ENCODE measurements at regions not wholly inside any gene's neighbourhood (a gene's known extent, or its start where the extent isn't known, plus 50 kb on each side); places are given as distances from the start of the nearest gene placed in this dataset.

GRCh38 chr15:55017635-55018034 is 179.1 kb downstream of the RSL24D1 start:
- Histone ChIP-seq H3K4me2 (no peak overlapping the region), H3K9me3 (ENCODE audit: low read depth) (peaks cover 41% of the 10 kb centered on the region), H3K27me3 (no peaks in the 10 kb centered on the region), H3K4me3 (no peak overlapping the region), H3K79me2 (ENCODE audit: low read depth) (no peaks in the 10 kb centered on the region), H3K9ac (no peak overlapping the region), H3F3A (ENCODE audit: low read depth) (no peaks in the 10 kb centered on the region), H2AFZ (replicated peaks) (no peak overlapping the region), H3K27ac (no peak overlapping the region), H3K36me3 (no peaks in the 10 kb centered on the region), H3K4me1 (no peaks in the 10 kb centered on the region), H4K20me1 (ENCODE audit: low read depth) (no peaks in the 10 kb centered on the region)
- Mint-ChIP-seq H3K4me3 (no peak overlapping the region), H3K27ac (no peak overlapping the region), H3K36me3 (no peaks in the 10 kb centered on the region), H3K9me3 (no peaks in the 10 kb centered on the region), H3K27me3 (ENCODE audit: insufficient read depth, low read depth) (no peaks in the 10 kb centered on the region), H3K4me1 (no peaks in the 10 kb centered on the region)
- TF ChIP-seq, protein P1, sequence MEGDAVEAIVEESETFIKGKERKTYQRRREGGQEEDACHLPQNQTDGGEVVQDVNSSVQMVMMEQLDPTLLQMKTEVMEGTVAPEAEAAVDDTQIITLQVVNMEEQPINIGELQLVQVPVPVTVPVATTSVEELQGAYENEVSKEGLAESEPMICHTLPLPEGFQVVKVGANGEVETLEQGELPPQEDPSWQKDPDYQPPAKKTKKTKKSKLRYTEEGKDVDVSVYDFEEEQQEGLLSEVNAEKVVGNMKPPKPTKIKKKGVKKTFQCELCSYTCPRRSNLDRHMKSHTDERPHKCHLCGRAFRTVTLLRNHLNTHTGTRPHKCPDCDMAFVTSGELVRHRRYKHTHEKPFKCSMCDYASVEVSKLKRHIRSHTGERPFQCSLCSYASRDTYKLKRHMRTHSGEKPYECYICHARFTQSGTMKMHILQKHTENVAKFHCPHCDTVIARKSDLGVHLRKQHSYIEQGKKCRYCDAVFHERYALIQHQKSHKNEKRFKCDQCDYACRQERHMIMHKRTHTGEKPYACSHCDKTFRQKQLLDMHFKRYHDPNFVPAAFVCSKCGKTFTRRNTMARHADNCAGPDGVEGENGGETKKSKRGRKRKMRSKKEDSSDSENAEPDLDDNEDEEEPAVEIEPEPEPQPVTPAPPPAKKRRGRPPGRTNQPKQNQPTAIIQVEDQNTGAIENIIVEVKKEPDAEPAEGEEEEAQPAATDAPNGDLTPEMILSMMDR (IDR thresholded peaks at IDR 0.05): no peak
- TF ChIP-seq EZH2phosphoT487 (IDR thresholded peaks at IDR 0.05) (no peak), EZH2 (IDR thresholded peaks at IDR 0.05) (no peak)
- no peak for DNase-seq (ENCODE audit: low spot score)

DNA sequence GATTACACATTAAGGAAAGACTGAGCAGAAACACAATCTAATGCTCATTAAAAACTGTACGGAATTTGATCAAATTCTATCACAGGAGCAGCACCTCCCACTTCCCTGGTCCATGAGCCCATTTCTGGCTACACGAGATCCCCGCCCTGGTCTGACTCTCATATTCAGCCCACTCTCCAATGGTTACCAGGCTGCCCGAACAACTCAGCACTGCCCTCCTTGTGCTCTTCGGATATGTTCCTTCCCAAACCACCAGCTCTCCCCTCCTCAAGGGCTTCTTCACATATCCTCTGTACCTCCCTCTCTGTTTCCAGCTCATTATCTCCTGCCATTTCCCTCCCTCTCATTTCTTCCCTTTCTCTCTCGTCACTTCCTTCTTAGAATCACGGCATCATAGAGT is 180.5 kb downstream of the RSL24D1 start:
- Mint-ChIP-seq H3K36me3 (no peaks in the 10 kb centered on the region), H3K27ac (no peak overlapping the region), H3K9me3 (no peaks in the 10 kb centered on the region), H3K4me1 (no peaks in the 10 kb centered on the region), H3K4me3 (no peak overlapping the region), H3K27me3 (ENCODE audit: insufficient read depth, low read depth) (no peaks in the 10 kb centered on the region)
- Histone ChIP-seq H3K4me3 (no peak overlapping the region), H3K4me1 (no peaks in the 10 kb centered on the region), H3K27ac (no peak overlapping the region), H3F3A (ENCODE audit: low read depth) (no peaks in the 10 kb centered on the region), H3K4me2 (no peak overlapping the region), H4K20me1 (ENCODE audit: low read depth) (no peaks in the 10 kb centered on the region), H3K79me2 (ENCODE audit: low read depth) (no peaks in the 10 kb centered on the region), H3K9me3 (ENCODE audit: low read depth) (peaks cover 44% of the 10 kb centered on the region), H3K9ac (no peak overlapping the region), H3K36me3 (no peaks in the 10 kb centered on the region), H3K27me3 (no peaks in the 10 kb centered on the region), H2AFZ (replicated peaks) (no peak overlapping the region)
- DNase-seq (ENCODE audit: low spot score): no peak
- TF ChIP-seq, protein P1 (IDR thresholded peaks at IDR 0.05): no peak
- TF ChIP-seq EZH2phosphoT487 (IDR thresholded peaks at IDR 0.05) (no peak), EZH2 (IDR thresholded peaks at IDR 0.05) (no peak)

- H3K27me3 ChIP-seq: no peaks in the 10 kb centered on the region
- H3K4me3 Mint-ChIP-seq: no peak overlapping the region
- TF ChIP-seq EZH2phosphoT487 (IDR thresholded peaks at IDR 0.05) (no peak), EZH2 (IDR thresholded peaks at IDR 0.05) (no peak)
- TF ChIP-seq, protein P1 (IDR thresholded peaks at IDR 0.05): no peak
- no peak overlapping the region for H3K4me3 ChIP-seq
- H3K4me2 ChIP-seq: no peak overlapping the region
- H3K4me1 ChIP-seq: no peaks in the 10 kb centered on the region
- H3K4me1 Mint-ChIP-seq: no peaks in the 10 kb centered on the region
- H3K27ac ChIP-seq: no peak overlapping the region
- H3K27ac Mint-ChIP-seq: no peak overlapping the region
- H3F3A ChIP-seq (ENCODE audit: low read depth): no peaks in the 10 kb centered on the region
- no peaks in the 10 kb centered on the region for H3K36me3 ChIP-seq
- H3K27me3 Mint-ChIP-seq (ENCODE audit: insufficient read depth, low read depth): peaks cover 2% of the 10 kb centered on the region
- H2AFZ ChIP-seq (replicated peaks): no peak overlapping the region
- no peaks in the 10 kb centered on the region for H4K20me1 ChIP-seq (ENCODE audit: low read depth)
- H3K79me2 ChIP-seq (ENCODE audit: low read depth): no peaks in the 10 kb centered on the region
- H3K9me3 ChIP-seq (ENCODE audit: low read depth): peaks cover 43% of the 10 kb centered on the region
- no peaks in the 10 kb centered on the region for H3K9me3 Mint-ChIP-seq
- no peak overlapping the region for H3K9ac ChIP-seq
- DNase-seq (ENCODE audit: low spot score): no peak
- H3K36me3 Mint-ChIP-seq: no peaks in the 10 kb centered on the region
These were observed 181.7 kb downstream of the RSL24D1 start for GRCh38 chr15:55015093-55015445.
